HuH-7 (cell line): ENCODE measurements at regions not wholly inside any gene's neighbourhood (a gene's known extent, or its start where the extent isn't known, plus 50 kb on each side); places are given as distances from the start of the nearest gene placed in this dataset.

Source experiments
- DNase-seq: peaks from one replicate; pipeline ENCODE4 v3.0.0; 2011; ENCODE audit warnings: low spot score

DNA sequence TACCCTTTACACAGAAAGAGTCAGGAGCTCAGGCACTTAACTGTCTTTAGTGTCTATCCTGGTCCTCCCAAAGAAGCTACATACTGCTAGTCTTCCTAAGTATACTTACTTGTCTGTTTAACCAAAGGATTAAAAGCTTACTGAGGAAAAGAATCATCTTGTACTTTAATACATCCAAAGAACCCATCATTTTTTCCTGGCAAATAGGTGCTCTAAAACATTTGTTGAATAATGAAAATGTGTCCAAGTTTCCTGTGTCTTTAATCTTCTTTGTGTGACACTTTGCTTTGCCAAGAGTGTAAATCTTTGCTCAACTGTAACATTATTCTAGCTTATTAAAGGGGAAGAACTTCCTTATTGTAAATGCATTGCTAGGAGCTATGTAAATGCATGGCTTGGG, 519.2 kb downstream of the OTOL1 start:
- DNase-seq, result no peak

DNA sequence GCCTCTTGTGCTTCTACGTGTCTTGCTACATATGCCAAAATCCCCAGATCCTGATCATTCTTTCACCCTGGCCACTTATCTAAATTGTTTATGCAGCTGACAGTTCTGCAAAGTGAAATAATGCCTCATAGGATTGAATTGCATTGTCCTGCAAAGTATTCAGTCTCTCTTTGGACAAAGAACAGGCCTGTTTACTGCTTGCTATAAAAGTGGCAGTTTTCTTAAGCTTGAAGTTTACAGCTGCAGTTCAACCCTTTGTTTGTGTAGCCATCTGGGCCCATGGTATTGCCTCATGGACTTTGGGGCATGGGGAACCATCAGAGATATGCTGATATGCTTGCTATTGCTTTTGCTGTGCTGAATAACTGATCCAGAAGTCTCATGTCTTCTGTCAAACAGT, 523.2 kb downstream of the OTOL1 start:
- no peak for DNase-seq

DNA sequence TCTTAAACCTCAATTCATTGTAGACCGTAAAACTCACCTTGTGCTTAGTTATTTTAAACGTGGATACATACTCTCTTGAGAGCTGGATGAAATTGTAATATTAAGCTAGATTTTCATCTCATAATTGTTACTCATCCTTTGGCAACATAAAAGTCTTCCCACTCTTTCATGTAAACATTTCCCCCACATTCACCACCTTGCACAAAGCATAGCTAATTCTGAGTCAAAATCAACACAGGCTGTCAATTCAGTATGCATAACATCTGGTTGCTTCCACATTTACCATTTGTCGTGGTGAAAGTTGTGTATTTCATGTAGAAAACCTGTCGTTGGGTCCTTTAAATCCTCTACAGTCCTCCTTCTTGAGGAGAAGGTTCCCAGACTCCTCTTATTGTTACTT, 524.6 kb downstream of the OTOL1 start:
- no peak for DNase-seq

DNA sequence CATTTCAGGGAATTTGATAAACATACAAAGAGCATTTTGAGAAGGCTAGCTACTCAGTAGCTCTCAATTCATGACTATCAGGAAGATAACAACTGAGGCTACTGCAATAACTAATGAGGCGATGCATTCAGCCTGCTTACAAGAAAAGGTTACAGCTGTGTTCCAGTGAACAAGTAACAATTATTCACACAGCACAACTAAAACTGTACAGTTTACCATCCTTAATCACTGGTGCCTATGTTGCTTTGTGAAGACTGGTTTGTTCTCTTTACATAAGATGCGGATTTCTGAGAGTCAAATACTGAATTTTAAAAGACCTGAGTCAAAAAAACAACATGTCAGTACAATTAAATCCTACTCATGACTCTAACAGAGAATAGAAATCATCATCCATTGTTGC, 526.3 kb downstream of the OTOL1 start:
- DNase-seq, result no peak

DNA sequence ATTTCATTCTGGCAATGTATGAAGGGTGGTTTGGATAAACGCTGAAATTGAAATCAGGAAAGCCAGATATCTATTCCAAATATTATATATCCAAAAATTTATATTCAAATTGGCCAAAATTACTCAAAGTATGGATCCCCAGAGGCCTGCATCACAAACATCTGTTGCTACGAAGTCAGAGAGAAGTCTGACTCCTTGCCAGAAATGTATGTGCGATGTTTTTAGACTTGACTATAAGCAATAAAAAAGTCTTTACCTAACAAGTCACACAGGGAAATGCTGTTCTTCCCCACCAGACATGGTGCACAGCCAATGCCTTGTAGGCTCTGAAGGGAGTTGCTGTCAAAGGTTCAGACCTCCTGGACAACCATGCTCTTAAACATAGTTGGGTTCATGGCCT, 533.1 kb downstream of the OTOL1 start:
- DNase-seq, result no peak

DNA sequence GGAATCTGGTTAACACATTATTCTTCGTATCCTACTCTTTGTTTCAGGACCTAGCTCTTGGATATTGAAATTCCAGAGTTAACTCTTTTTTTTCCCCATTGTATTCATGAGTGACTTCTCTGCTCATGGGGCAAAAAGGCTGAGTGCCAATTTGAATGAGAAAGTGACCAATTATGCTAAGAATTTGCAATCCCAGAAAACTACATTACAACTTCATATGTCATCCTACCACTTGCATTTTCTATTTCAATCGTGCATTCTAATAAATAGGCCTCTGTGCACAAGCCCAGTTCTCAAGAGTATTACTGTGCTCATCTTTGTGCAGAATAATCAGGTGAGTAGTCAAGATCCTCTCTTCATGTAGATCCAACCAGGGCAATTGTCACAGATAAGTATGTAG, 537.8 kb downstream of the OTOL1 start:
- DNase-seq, result no peak

DNA sequence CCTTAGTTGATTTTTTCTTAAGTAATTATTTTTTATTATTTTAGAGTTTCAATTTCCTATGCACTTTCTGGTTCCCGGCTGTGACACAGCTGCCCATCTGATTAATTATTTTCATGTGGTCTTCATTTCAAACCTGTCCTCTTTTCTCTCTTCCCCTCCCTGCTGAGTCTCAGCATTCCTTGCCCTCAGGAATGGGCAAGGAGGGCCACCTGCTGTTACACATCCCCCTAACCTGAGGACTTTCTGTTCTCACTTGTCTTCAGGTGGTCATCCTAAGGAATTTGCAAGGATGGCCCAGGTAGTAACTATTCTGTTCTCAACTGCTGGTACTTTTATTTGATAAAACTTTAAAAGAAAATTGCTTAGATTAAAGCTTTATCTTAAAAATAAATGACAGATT, 545.0 kb downstream of the OTOL1 start:
- DNase-seq, result no peak

DNA sequence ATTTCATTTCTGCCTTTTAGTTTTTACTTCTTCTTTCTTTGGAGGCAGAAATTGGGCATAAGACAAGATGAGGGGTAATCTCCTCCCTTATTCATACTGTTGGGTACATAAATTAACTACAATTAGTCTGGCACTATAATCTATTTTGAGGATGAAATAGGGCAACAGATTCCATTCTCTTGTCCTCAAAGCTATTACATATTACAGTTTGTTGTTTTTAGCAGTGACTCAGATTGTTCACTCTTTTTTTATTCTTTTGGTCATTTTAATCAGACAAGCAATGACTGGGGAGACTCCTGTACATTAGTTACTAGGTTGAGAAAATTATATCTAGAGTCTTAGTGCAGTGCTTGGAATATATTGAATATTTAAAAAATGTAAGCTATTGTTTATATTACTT, 556.0 kb downstream of the OTOL1 start:
- DNase-seq, result no peak

DNA sequence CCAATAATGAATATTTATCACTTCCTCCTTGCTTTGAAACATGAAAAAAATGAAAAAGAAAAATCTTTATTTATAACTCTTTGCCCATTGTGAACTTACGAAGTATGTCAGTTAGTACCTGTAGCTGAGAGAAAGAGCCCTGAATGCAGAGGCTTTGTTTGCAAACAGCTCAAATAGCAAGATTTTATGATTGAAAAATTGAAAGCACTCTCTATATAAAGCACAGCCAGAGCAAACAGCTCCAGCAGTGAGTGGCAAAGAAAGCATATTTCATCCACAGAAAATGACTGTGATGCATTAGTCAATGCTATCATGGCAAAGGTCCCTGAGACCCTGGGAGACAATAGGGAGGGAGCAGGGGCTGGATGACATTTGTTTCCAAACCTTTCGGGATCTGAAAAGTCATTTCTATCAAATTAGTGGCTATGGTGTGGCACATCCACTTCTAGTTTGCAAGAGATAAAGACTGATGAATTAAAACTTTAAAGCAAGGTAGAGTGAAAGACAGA, 576.1 kb downstream of the OTOL1 start:
- no peak for DNase-seq

DNA sequence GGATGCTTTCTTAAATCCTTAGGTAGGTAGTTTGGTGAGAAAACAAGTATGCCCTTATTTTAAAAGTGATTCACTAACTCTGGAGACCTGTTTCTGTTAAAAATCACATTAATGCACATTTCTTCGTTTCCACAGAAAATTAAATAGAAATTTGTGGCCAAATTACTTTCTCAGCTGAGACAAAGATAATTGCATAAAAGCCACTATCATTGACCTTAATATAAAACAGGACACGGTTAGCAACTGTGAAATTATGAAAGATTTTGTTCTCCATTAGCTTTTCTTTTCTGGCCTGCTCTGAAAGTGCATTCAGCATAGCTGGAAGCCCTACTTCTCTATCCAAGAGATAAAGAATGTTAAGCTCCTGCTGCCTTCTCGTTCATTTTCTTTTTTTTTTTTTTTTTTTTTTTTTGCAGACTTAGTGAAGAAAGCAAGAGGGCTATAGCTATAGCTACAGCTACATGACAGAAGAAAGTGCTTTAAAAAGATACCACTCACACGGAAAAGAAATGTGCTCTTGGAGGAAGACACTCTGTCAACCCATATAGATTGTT, 576.9 kb downstream of the OTOL1 start:
- DNase-seq, result no peak

DNA sequence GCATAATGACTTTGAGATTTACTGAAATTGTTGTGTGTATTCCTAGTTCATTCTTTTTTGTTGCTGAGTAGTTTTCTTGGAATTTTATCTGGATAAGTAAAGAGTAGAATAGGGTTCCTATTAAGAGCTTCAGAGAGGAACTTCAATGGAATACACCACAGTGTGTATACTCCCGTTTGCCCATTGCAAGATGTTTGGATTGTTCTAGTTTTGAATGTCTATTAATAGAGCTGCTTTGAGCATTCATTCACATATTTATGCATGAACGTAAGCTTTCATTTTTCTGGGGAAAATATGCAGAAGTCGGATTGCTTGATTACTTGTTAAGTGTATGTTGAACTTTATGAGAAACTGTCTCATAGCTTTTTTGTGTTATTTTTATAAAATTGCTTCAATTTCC, 580.5 kb downstream of the OTOL1 start:
- DNase-seq, result no peak

DNA sequence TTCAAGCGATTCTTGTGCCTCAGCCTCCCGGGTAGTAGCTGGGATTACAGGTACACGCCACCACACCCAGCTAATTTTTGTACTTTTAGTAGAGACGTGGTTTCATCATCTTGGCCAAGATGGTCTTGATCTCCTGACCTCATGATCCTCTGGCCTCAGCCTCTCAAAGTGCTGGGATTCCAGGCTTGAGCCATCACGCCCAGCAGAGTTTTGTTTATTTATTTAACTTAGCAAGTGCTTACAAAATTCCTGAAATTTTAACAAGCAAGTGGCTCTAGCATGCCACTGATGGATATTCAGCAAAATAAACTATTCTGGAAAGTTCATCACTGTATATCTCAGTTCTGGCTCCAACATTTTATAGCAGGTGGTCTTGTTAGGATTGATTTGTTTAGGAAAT, 585.9 kb downstream of the OTOL1 start:
- no peak for DNase-seq

DNA sequence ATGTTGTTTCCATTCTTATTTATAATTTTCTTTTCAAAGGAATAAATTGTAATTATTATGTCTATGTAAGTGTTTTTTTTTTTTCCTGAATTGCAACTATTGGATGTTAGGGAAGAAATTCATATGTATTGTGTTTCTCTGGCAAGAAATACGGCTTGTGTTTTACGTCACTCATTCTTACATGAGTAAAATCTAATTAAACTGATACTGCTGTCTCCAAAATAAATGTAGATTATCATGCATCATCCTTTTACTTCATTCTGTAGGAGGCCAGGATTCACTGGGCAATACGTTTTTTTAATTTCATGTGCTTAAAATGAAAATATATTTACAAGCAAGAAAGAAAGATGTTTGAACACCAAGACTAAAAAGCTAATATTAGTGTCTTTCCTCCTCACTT, 590.8 kb downstream of the OTOL1 start:
- DNase-seq, result no peak

DNA sequence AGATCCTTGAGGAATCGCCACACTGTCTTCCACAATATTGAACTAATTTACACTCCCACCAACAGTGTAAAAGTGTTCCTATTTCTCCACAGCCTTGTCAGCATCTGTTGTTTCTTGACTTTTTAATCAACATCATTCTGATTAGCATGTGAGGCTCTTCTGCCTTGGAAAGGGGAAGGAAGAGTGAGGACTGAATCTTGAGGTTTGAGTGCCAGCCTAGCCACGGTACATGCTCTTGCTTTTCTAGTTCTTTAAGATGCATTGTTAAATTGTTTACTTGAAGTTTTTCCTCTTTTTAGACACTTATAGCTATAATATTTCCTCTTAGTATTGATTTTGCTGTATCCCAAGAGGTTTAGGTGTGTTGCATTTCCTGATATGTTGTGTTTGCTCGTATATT, 596.1 kb downstream of the OTOL1 start:
- no peak for DNase-seq

DNA sequence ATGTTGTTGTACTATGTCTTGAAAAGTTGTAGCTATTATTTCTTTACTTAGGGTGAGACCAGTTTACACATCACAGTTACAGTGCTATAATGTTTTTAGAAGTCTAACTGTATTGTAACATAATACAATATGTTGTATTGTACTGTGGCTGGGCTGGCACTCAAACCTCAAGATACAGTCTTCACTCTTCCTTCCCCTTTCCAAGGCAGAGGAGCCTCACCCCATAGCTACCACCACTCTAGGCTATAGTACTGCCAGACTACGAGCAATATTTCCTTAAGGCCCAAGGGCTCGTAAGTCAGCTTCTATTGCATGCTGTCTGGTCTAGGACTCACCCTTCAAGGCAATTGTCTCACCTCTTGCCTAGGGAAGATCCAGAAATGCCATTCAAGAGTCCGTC, 597.7 kb downstream of the OTOL1 start:
- no peak for DNase-seq

DNA sequence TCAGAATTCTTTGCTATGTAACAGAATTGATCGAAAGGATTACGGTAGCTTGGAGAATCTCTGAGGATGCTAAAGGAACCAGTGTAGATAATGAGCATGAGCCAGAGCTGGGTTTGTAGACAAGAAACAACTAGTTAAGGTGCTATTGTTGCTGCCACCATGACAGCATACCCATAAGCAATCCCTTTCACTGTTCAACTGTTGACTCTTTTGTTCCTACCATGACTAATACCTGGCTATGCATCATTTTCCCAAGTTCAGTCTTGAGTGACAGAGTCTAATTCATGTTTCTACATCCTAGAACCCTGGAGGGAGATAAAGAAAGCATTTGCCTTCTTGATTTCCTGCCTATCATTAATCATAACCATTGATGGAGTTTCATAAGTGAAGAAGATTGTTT, 600.3 kb downstream of the OTOL1 start:
- DNase-seq, result no peak

DNA sequence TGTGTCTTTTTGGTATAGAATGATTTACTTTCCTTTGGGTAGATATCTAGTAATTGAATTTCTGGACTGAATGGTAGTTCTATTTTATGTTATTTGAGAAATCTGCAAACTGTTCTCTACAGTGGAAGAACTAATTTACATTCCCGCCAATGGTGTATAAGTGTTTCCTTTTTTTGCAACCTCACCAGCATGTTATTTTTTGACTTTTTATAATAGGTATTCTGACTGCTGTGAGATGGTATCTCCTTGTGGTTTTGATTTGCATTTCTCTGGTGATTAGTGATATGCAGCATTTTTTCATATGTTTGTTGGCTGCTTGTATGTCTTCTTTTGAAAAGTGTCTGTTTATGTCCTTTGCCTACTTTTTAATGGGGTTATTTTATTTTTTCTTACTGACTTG, 607.2 kb downstream of the OTOL1 start:
- no peak for DNase-seq

DNA sequence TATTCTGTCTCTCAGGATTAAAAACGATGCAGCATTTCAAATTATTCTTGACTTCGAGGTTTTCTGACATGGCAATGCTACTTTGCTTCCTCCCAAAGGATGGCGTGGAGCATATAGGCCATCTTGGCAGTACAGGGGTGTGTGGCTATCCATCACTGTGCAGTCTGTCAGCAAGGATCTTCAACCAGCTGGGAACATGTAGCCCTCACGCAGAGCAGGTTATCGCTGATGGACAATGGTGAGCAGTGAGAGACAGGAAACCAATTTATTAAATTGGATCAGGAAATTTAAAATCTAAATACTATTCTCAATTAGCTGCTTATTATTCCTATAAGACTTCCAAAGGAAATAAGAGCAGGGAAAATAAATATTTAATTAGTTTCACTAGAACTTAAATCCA, 615.3 kb downstream of the OTOL1 start:
- DNase-seq, result no peak

DNA sequence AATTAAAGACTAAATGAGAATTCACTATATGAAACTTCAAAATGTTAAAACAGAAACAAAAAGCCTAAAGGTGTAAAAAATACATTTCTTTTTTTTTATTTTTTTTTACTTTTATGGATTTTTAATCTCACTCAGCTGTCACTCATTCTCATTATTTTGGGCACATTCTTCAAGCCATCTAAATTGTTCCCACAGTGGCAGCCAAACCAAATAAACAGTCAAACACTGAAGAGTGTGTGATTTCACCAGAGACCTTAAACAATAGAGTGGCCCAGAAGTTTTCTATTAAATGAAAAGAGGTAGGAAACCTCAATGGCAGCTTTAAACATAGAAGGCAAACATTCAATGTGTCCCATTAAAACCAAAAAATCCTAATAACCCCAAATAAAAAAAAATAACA, 616.1 kb downstream of the OTOL1 start:
- DNase-seq, result no peak

DNA sequence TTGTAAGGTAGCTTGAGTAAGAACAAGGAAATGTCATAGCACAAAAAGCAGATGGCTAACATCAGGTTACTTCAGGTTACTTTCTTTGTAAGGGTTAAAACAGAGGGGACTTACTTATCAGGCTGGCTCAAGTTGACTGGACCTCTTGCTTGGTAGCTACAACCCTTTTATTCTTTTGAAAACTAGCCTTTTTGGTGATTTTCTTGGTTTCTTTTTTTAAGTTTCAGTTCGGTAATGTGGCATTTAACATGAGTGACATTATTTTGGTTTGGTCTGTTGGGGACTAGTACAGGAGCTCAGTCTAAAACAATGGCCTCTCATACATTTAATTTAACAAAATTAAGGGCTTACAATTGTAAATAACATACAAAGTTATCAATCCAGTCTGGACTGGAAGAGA, 621.4 kb downstream of the OTOL1 start:
- no peak for DNase-seq

DNA sequence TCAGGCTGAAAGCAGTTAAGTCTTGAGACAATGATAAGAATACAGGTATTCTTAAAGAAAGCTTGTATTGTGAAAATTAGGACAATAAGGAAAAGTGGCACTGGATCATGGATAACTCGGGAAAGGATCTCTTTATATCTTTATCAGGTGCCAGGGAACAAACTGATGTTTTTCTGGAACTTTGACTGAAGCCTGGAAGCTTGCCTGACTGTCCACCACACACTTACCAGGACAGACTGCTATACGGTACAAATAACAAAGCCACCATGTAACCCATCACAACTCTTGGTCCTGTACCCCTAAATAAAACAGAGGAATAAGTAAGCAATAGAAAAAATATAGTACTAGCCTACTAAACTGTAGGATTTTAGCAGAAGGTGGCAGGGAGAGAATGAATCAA, 623.0 kb downstream of the OTOL1 start:
- DNase-seq, result no peak

DNA sequence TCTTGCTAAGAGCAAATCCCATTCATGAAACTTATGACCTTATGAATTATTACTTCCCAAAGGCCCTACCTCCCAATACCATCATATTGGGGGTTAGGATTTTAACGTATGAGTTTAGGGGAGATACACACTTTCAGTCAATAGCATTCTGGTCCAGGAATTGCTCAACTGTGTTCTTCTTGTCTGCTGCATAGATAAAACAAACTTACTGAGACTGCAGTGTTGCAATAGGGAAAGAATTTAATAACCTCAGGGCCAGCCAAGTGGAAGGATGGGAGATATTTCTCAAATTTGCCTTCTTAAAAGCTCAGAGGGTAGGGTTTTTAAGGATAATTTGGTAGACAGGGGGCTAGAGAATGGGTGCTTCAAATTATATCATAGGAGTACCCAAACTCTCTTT, 625.8 kb downstream of the OTOL1 start:
- no peak for DNase-seq

DNA sequence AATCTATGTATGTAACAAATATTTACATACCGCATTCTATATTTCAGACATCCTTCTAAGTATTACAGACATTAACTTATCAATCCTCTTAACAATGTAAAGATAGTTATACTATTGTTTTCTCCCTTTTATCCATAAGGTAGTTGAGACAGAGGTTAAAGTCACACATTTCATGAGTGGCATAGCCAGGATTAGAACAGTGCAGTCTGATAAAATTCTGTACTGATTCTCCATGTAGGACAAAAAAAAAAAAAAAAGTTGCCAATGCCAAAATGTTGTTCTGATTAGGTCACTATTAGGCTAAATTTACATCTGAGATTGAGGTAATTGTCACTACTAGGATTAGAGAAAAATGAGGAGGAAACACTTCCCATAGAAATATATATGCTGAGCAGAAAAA, 629.2 kb downstream of the OTOL1 start:
- no peak for DNase-seq

DNA sequence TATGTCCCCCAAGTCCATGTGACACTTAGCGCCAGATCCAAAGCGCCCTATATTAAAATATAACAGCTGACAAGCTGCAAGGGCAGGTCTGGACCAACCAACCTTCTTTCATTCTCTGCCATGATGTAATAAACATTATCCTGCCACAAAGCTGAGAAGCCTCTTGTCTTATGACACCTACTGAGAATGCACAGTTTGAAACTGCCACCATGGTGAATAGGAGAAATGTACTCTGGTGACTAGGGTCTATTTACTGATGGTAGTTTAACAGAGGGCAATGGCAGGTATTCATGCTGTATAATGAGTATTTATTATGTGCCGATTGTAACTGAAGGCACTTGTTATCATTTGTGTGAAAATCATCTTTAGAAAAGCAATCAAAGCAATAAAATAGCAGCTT, 634.0 kb downstream of the OTOL1 start:
- no peak for DNase-seq

DNA sequence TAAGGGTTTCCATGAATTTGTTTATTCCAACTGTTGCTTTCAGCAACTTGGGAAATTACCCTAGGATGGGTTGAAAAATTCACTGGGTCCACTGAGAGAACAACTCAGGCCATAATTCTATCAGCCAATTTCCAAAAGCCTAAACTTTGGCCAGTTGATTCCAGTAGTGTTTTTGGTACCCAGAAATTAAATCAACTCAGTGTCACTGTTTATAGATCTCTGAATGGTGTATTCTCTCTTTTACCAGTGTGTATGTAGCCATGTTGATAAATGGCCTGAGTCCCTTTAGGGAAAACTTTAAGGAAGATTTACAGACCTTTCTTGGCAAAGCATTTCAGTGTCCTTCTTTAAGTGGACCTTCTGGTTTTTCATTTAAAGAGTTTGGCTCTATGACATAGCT, 636.4 kb downstream of the OTOL1 start:
- DNase-seq, result no peak
